Natural killer cell treated with Interleukin-12 subunit alpha and Interleukin-12 subunit beta and Interleukin-15 and Interleukin-18, amount 100 ng/mL, for 72 hours (primary cell): ENCODE measurements at regions not wholly inside any gene's neighbourhood (a gene's known extent, or its start where the extent isn't known, plus 50 kb on each side); places are given as distances from the start of the nearest gene placed in this dataset.

Experiments used
- ATAC-seq, 2 donors: fragments of 150-1000 bp; cut with Tn5 transposase in 1 of 2; sonication (Bioruptor Pico), chemical (Tn5 transposase) in 1 of 2; 2 replicates each; pipeline ENCODE4 v1.10.0; 2021
- DNase-seq: peaks from one replicate; pipeline ENCODE4 v3.0.0; 2022; ENCODE audit warnings: low spot score
- H3K27ac Mint-ChIP-seq, 2 donors: 1 replicate in 1 of 2; 2 replicates in 1 of 2; pipeline ENCODE4 v1.8.0; 2022; ENCODE audit warnings: mixed read lengths in 2 of 2, mild to moderate bottlenecking in 1 of 2, moderate library complexity in 1 of 2
- H3K27me3 Mint-ChIP-seq, 2 donors: 1 replicate in 1 of 2; 2 replicates in 1 of 2; pipeline ENCODE4 v1.8.0; 2022; ENCODE audit warnings: mixed read lengths in 2 of 2
- H3K36me3 Mint-ChIP-seq: one replicate; pipeline ENCODE4 v1.8.0; 2022; ENCODE audit warnings: mixed read lengths
- H3K4me1 Mint-ChIP-seq, 2 donors: 1 replicate in 1 of 2; 2 replicates in 1 of 2; pipeline ENCODE4 v1.8.0; 2022; ENCODE audit warnings: low read depth in 2 of 2, mixed read lengths in 2 of 2, mild to moderate bottlenecking in 1 of 2
- H3K4me3 Mint-ChIP-seq: one replicate; pipeline ENCODE4 v1.8.0; 2022; ENCODE audit warnings: mixed read lengths
- H3K9me3 Mint-ChIP-seq: 2 replicates; pipeline ENCODE4 v1.8.0; 2022; ENCODE audit warnings: mixed read lengths

DNA sequence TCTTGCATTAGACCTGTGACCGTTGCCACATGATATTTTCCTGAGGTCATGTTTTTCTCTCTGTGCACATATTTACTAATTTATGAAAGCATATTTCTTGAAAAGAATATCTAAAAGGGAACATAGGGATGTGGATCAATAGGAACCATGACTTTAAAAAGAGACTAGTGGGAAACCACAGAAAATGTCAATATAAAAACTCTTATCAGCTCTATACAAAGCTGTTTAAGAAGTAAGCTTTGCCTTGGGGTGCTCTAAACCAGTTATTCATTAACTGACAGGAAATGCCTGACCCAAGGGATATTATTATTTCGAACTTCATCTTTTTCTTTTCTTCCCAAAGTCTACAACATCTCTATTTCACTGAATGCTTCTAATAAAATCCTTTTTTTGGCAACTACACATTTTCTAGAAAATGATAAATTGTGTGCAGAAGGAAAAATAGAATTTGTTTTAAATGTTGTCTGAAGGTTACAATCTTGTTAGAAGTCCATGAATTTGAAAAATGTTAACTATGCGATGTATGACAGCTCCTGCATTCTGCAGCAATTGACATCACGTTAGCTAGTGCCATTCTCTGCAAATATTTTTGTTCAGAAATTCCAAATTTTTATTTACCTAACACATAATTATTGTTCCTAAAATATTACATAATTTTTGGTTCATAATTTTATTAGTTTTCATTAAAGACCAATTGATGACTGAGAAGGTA lies 345.0 kb downstream of the SLC16A7 start:
- Mint-ChIP-seq H3K27ac (no peak overlapping the region), H3K4me1 (no peaks in the 10 kb centered on the region), H3K36me3 (no peaks in the 10 kb centered on the region), H3K4me3 (no peak overlapping the region), H3K27me3 (no peaks in the 10 kb centered on the region), H3K9me3 (peaks cover 4% of the 10 kb centered on the region)
- ATAC-seq (no peak), DNase-seq (no peak)

DNA sequence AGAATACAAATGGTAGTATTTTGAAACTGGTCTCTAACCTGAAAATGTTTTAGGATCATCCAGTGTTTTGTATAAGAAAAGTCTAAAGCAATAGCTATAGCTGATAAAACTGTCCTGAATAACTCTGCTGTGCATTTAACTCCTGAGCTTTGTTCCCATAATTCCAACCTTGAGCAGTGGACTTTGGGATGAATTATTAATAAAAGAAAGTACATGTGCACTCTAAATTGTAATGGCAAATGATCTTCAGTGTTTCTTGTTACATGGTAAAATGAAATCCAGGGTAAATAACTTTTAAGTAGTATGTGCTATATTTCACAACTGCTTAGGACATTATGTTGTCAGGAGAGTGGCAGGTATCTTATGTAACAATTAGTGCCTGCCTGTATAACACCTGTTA lies 345.6 kb downstream of the SLC16A7 start:
- H3K9me3 Mint-ChIP-seq = peaks cover 4% of the 10 kb centered on the region
- no peak for DNase-seq
- no peaks in the 10 kb centered on the region for H3K36me3 Mint-ChIP-seq
- ATAC-seq = no peak
- H3K4me3 Mint-ChIP-seq = no peak overlapping the region
- no peaks in the 10 kb centered on the region for H3K27me3 Mint-ChIP-seq
- H3K4me1 Mint-ChIP-seq = no peaks in the 10 kb centered on the region
- H3K27ac Mint-ChIP-seq = no peak overlapping the region

DNA sequence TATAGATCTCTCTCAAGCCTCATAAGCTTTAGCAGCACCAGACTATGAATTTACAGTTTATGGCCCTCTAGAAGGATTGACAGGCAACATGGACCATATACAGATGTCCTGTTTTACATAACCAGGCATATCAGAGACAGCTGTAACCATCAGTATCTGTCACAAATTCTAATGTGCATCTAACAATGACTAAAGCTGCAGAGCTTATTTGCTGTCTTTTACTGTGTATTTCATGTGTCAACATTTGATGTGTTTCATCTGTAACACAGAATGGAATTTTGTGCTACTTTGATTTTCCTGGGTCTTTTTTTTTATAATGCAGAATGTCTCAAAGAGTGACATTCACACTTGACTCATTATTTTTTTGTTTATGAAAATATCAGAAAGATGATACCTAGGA lies 348.3 kb downstream of the SLC16A7 start:
- H3K9me3 Mint-ChIP-seq = peaks cover 3% of the 10 kb centered on the region
- DNase-seq = no peak
- no peak overlapping the region for H3K4me3 Mint-ChIP-seq
- no peaks in the 10 kb centered on the region for H3K4me1 Mint-ChIP-seq
- H3K27ac Mint-ChIP-seq = no peak overlapping the region
- H3K36me3 Mint-ChIP-seq = peaks cover 1% of the 10 kb centered on the region
- no peak for ATAC-seq
- no peaks in the 10 kb centered on the region for H3K27me3 Mint-ChIP-seq

DNA sequence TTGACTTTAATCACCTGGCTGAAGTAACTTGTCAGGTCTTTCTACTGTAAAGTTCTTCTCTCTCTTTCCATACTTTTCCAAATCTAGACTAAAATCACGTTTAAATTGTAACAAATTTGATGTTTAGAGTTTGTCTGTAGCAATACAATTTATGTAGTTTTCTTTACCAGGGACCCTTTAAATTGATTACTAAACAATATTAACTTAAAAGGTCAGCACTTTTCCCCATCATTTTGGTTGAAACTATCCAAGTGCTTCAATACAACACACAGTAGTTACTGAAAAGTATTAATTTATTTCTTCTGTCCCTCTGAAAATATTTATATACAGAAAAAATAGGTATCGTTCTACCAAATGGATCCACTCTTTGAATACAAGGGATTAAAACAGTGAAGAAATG lies 350.8 kb downstream of the SLC16A7 start:
- H3K4me1 Mint-ChIP-seq = no peaks in the 10 kb centered on the region
- DNase-seq (no peak), ATAC-seq (no peak)
- H3K27me3 Mint-ChIP-seq = no peaks in the 10 kb centered on the region
- H3K4me3 Mint-ChIP-seq = no peak overlapping the region
- H3K36me3 Mint-ChIP-seq = peaks cover 5% of the 10 kb centered on the region
- no peak overlapping the region for H3K27ac Mint-ChIP-seq
- H3K9me3 Mint-ChIP-seq = peaks cover 6% of the 10 kb centered on the region

DNA sequence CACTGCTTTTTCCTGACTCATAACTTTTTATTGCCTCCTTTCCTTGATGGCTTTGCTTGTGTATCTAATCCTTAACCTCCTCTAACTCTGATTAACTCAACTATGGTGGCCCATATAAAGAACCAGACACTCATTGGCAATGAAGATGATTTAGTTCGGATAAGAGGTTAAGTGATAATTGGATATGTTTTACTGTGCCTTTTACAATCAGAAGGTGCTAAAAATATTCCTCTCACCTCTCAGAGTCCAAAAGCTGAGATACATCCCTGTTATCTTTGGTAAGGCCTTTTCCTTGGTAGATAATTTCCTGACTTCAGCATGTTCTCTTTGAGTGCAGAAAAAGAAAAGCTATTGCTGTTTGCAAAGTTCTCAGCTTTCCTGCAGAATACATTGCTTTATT lies 367.7 kb downstream of the SLC16A7 start:
- Mint-ChIP-seq H3K36me3 (peaks cover 9% of the 10 kb centered on the region), H3K4me3 (no peak overlapping the region), H3K9me3 (peaks cover 26% of the 10 kb centered on the region), H3K27me3 (no peaks in the 10 kb centered on the region), H3K4me1 (no peaks in the 10 kb centered on the region), H3K27ac (no peak overlapping the region)
- no peak for DNase-seq
- ATAC-seq = no peak

DNA sequence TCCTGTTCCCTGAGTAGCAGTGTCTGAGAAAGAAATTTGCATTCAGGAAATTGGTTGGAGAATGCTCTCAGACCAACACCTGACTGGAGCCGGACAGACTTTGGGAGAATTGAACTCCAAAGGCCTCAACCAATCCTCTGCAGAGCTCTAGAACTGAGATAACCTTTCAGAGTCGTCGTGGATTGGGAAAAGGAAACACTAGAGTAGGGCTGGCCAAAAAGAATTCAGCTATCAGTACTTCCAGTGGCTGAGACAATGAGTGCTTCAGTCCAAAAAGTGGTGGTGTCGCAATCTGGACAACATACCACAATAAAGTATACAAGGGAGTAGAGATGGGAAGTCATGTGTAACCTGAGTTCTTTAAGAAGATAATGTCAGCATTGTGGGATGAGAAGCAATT lies 377.1 kb downstream of the SLC16A7 start:
- no peak overlapping the region for H3K4me3 Mint-ChIP-seq
- no peaks in the 10 kb centered on the region for H3K27me3 Mint-ChIP-seq
- no peak for ATAC-seq
- peaks cover 5% of the 10 kb centered on the region for H3K36me3 Mint-ChIP-seq
- H3K4me1 Mint-ChIP-seq = no peaks in the 10 kb centered on the region
- DNase-seq = no peak
- H3K27ac Mint-ChIP-seq = no peak overlapping the region
- H3K9me3 Mint-ChIP-seq = peaks cover 8% of the 10 kb centered on the region

DNA sequence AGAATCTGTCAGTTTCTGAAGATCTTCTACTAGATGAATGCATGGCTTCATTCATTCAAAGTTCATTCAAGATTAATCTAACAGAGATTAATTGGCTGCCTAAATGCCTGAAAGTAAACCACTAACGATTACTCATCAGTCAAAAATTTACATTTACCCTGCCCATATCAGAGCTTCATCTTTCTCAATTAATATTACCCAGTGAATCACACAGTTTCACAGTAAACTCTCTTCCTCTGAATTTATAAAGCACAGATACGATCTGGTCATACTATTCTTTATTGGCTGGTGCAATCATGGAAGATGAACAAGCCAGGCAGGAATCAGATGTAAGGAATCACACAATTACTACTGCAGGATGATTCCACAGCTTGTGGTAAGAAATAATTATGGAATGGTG lies 377.7 kb downstream of the SLC16A7 start:
- ATAC-seq = no peak
- H3K9me3 Mint-ChIP-seq = peaks cover 5% of the 10 kb centered on the region
- H3K4me3 Mint-ChIP-seq = no peak overlapping the region

DNA sequence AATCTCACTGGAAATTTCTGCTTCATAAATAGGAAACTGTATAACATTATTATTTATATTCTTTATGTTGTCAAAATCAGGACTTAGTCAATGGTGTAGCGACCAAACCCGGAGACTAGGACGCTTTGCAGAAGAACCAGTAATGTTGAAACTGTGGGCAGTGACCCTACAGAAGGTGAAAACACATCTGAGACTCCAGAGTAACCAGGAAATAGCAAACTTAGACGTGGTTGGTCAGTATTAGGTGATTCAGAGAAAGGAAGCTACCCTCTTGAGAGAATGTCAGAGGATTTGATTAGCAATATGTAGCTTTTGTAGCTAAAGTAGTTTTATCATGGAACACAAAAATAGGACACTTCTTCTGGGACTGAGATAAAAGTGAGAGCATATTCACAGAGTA lies 381.9 kb downstream of the SLC16A7 start:
- Mint-ChIP-seq H3K4me1 (no peaks in the 10 kb centered on the region), H3K4me3 (no peak overlapping the region), H3K9me3 (peaks cover 5% of the 10 kb centered on the region), H3K27ac (no peak overlapping the region), H3K36me3 (no peaks in the 10 kb centered on the region), H3K27me3 (no peaks in the 10 kb centered on the region)
- ATAC-seq (no peak), DNase-seq (no peak)

More for the DNA sequence above, 377.7 kb downstream of the SLC16A7 start:
- no peak overlapping the region for H3K27ac Mint-ChIP-seq
- DNase-seq = no peak
- H3K4me1 Mint-ChIP-seq = no peaks in the 10 kb centered on the region
- no peaks in the 10 kb centered on the region for H3K27me3 Mint-ChIP-seq
- peaks cover under 1% of the 10 kb centered on the region for H3K36me3 Mint-ChIP-seq

DNA sequence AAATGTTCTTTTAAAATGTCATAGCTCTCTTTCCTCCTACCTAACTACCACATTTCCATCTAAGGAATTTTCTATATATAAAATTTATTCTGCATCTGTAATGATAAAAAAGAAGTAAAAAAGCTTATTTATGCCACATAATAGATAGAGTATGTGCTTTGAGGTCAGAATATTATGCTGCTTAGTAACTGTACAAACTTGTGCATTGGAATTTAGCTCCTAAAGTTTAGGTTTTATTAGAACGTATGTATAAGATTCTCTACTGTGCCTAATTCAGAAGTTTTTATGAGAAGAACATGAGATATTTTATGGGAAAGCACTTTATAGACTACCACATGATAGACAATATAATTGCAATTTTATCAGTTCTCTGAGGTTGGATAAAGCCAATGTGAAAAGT lies 384.6 kb downstream of the SLC16A7 start:
- Mint-ChIP-seq H3K27me3 (no peaks in the 10 kb centered on the region), H3K36me3 (no peaks in the 10 kb centered on the region), H3K4me1 (no peaks in the 10 kb centered on the region), H3K27ac (no peak overlapping the region), H3K4me3 (no peak overlapping the region), H3K9me3 (peaks cover 15% of the 10 kb centered on the region)
- no peak for DNase-seq
- ATAC-seq = no peak

DNA sequence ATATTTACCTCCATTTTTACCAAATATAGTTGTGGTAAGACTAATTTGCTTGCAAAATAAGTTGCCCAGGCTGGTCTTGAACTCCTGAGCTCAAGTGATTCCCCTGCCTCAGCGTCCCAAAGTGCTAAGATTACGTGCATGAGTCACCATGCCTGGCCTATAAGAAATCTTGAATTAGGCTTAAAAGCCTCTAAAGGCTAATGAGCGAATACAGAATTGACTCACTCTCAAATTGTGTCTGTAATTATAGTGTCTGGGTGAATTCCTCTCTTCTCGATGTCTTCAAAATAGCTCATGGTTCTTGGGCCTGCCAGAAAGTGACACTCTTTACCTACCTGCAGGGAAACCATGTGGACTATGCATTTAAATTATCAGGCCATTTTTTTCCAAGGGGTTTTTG lies 403.5 kb downstream of the SLC16A7 start:
- Mint-ChIP-seq H3K4me3 (no peak overlapping the region), H3K9me3 (peaks cover 21% of the 10 kb centered on the region), H3K4me1 (no peaks in the 10 kb centered on the region), H3K36me3 (no peaks in the 10 kb centered on the region), H3K27me3 (no peaks in the 10 kb centered on the region), H3K27ac (no peak overlapping the region)
- ATAC-seq (no peak), DNase-seq (no peak)

DNA sequence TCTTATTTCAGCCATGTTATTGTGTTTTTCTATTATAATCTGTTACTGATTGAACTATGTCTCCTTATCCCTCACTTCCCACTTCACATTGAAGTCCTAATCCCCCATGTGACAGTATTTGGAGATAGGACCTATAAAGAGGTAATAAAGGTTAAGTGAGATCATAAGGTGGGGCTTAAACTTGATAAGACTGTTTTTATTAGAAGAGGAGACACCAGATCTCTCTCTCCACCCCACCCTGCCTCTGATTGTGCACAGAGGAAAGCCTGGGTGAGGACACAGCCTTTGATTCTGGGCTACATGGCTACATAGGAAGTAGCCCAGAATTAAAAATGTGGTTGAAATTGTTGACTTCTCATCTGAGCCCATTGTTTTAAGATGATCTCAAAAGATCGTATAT lies 414.7 kb downstream of the SLC16A7 start:
- Mint-ChIP-seq H3K27ac (no peak overlapping the region), H3K9me3 (peaks cover 7% of the 10 kb centered on the region), H3K36me3 (no peaks in the 10 kb centered on the region), H3K4me1 (no peaks in the 10 kb centered on the region), H3K27me3 (no peaks in the 10 kb centered on the region), H3K4me3 (no peak overlapping the region)
- DNase-seq (no peak), ATAC-seq (no peak)

DNA sequence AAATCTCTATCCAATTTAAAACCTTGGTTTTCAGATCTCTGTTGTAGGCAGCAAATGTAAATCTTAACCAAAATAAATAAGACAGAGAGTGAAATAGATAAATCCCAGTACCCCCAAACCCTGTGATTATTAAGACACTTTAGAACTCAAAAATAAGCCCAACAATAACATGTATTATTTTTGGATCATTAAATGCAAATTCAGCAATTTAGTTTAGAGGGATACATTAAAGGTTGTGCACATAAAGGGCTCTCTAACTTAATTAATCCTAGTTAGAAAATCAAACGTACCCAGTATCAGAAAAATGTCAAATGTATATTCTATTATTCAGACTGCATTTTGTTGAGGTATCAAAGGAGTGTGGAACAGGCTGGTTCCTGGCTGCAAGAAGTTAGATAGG lies 416.8 kb downstream of the SLC16A7 start:
- DNase-seq (no peak), ATAC-seq (no peak)
- H3K4me1 Mint-ChIP-seq = no peaks in the 10 kb centered on the region
- H3K27me3 Mint-ChIP-seq = no peaks in the 10 kb centered on the region
- no peaks in the 10 kb centered on the region for H3K36me3 Mint-ChIP-seq
- H3K4me3 Mint-ChIP-seq = no peak overlapping the region
- H3K9me3 Mint-ChIP-seq = peaks cover 4% of the 10 kb centered on the region
- H3K27ac Mint-ChIP-seq = no peak overlapping the region

DNA sequence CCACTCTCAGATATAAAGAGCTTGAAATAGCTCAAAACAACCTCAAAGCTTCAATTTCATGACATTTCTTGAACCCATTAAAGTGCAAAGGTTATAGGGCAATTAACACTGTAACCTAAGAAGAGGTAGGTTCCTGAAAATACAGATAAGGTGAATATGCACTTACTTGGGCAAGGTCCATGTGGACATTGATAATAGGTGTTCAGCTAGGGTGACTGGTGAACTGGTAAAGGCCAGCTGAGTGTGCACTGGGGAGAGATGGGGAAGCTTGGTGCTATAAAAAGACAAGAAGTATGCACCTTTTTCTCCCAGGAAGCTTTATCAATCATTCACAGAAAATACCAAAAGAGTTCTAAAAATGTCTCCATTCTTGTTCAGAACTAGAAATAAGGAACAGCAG lies 418.6 kb downstream of the SLC16A7 start:
- peaks cover 7% of the 10 kb centered on the region for H3K9me3 Mint-ChIP-seq
- no peaks in the 10 kb centered on the region for H3K27me3 Mint-ChIP-seq
- no peaks in the 10 kb centered on the region for H3K36me3 Mint-ChIP-seq
- H3K27ac Mint-ChIP-seq = no peak overlapping the region
- H3K4me3 Mint-ChIP-seq = no peak overlapping the region
- ATAC-seq (no peak), DNase-seq (no peak)
- no peaks in the 10 kb centered on the region for H3K4me1 Mint-ChIP-seq

DNA sequence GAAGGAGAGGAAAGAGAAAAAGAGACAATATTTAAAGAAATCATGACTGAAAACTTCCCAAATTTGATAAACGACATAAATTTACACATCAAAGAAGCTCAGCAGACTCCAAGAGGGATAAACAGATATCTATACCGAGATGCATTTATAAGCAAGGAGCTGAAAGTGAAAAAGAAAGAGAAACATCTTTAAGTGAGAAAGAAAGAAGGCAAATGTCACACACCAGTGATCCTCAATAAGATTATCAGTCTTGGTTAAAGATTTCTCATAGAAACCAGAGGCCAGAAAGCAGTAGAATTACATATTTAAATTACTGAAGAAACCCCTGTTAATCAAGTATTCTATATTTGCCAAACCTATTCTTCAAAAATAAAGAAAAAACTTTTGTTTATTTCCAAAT lies 424.2 kb downstream of the SLC16A7 start:
- DNase-seq = no peak
- ATAC-seq = no peak
- H3K36me3 Mint-ChIP-seq = no peaks in the 10 kb centered on the region
- H3K27me3 Mint-ChIP-seq = no peaks in the 10 kb centered on the region
- H3K4me1 Mint-ChIP-seq = no peaks in the 10 kb centered on the region
- no peak overlapping the region for H3K4me3 Mint-ChIP-seq
- peaks cover 12% of the 10 kb centered on the region for H3K9me3 Mint-ChIP-seq
- no peak overlapping the region for H3K27ac Mint-ChIP-seq

DNA sequence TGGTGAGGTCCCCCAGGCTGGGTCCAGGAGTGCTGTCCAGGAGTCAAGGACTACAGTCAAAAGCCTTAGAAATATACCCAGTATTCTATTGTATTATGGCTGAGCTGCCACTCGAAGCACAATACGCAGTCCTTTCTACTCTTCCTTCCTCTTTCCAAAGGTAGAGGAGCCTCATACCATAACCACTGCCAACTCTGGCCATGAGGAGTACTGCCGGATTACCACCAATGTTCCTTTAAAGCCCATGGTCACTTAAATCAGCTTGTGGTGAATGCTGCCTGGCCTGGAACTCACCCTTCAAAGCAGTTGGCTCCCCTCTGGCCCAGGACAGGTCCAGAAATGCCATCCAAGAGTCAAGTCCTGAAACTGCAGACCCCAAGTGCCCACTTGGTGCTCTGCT lies 425.4 kb downstream of the SLC16A7 start:
- DNase-seq = no peak
- ATAC-seq = no peak
- no peaks in the 10 kb centered on the region for H3K4me1 Mint-ChIP-seq
- peaks cover 15% of the 10 kb centered on the region for H3K9me3 Mint-ChIP-seq
- H3K4me3 Mint-ChIP-seq = no peak overlapping the region
- H3K27ac Mint-ChIP-seq = no peak overlapping the region
- H3K36me3 Mint-ChIP-seq = no peaks in the 10 kb centered on the region
- no peaks in the 10 kb centered on the region for H3K27me3 Mint-ChIP-seq
